ENCODE measurements at regions not wholly inside any gene's neighbourhood (a gene's known extent, or its start where the extent isn't known, plus 50 kb on each side); places are given as distances from the start of the nearest gene placed in this dataset.

DNA sequence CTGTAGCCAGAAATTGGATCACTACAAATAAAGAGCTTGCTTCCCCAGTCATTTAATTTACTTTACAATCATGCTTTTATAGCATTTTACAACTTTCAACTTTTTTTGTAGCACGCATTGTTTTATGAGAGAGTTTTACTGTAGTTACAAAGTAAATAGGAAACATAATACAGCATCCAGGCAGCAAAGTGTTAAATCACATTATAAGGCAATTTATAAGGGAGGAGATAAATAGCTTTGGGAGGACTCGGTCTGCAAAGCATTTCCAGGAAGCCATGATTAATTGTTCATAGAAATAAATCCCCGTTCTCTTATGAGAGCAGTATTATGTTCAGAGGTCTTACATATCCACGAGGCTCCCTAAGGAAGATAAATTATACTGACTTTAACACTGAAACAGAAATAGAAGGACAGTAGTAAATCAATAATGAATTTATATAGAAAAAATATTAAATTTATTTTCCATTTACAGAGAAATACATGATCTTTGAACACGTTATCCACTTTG, 792.6 kb upstream of the RAG2 start:
- TF ChIP-seq, protein P1, sequence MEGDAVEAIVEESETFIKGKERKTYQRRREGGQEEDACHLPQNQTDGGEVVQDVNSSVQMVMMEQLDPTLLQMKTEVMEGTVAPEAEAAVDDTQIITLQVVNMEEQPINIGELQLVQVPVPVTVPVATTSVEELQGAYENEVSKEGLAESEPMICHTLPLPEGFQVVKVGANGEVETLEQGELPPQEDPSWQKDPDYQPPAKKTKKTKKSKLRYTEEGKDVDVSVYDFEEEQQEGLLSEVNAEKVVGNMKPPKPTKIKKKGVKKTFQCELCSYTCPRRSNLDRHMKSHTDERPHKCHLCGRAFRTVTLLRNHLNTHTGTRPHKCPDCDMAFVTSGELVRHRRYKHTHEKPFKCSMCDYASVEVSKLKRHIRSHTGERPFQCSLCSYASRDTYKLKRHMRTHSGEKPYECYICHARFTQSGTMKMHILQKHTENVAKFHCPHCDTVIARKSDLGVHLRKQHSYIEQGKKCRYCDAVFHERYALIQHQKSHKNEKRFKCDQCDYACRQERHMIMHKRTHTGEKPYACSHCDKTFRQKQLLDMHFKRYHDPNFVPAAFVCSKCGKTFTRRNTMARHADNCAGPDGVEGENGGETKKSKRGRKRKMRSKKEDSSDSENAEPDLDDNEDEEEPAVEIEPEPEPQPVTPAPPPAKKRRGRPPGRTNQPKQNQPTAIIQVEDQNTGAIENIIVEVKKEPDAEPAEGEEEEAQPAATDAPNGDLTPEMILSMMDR (conservative IDR thresholded peaks at IDR 0.05; ENCODE audit: low read length), result no peak
- TF ChIP-seq EZH2phosphoT487 (IDR thresholded peaks at IDR 0.05; ENCODE audit: borderline replicate concordance, low read depth, low read length), result no peak

Measured in OCI-LY7 (cell line).